ENCODE measurements at regions not wholly inside any gene's neighbourhood (a gene's known extent, or its start where the extent isn't known, plus 50 kb on each side); places are given as distances from the start of the nearest gene placed in this dataset.

DNA sequence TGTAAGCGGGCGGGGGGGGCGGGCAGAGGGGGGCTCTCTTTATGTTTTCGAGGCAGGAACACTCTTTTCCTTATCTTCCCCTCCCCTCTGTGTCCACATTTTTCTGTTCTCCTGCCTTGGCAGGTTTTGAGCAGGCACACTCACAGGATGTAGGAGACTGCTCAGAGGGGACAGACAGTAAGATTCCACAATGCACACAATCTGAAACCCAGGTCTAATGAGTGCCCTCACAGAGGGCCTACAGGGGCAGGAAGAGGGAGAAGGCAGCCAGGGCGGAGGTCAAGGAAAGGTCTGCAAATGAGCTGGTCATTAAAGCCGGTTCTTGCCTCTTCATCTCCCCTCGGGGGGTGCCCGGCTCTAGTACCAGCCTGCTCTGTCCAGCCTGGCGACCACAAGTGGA, 106.1 kb upstream of the ATP6AP2 start:
- WGBS (ENCODE audit: insufficient coverage), result 62% methylated on average over 5 of the region's 9 CpGs
- H3K9me3 ChIP-seq (ENCODE audit: control insufficient read depth, insufficient read depth, low read length), result no peaks in the 10 kb centered on the region
- peaks cover 15% of the 10 kb centered on the region for H3K4me1 ChIP-seq (ENCODE audit: control insufficient read depth, insufficient read depth, low read length)
- peaks cover 14% of the 10 kb centered on the region for H3K27me3 ChIP-seq (ENCODE audit: control insufficient read depth, insufficient read depth, low read length)
- H3K36me3 ChIP-seq (ENCODE audit: control insufficient read depth, insufficient read depth, low read length), result no peaks in the 10 kb centered on the region
- DNase-seq (ENCODE audit: low read depth in 4 of 6, low spot score in 6 of 6), result peak in 1 of 6 donors; percentile 1
- no peak overlapping the region for H3K27ac ChIP-seq (ENCODE audit: low read depth, low read length)
- no peak overlapping the region for H3K4me3 ChIP-seq (ENCODE audit: low read depth, low read length)

DNA sequence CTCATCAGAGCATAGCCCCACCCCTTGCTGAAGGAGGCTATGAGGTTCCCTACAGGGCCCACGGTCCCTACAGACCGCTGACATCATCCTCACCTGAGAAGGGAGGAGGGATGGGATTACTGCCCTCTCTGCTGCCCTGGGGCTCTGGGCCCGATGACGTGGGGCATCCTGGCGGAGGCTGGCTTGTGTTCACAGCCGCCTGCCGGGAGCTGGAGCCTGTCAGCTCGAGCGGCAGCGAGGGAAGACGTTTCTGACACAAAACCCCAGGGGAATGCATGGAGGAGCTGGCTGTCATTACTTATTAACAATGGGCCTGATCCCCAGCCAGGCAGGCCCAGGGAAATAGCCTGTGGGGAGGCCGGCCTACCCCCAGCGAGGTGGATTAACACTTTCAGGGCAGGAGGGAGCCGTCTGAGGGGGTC, 106.6 kb upstream of the ATP6AP2 start:
- Histone ChIP-seq H3K4me1 (ENCODE audit: control insufficient read depth, insufficient read depth, low read length) (peaks cover 15% of the 10 kb centered on the region), H3K27me3 (ENCODE audit: control insufficient read depth, insufficient read depth, low read length) (peaks cover 16% of the 10 kb centered on the region), H3K4me3 (ENCODE audit: low read depth, low read length) (no peak overlapping the region), H3K27ac (ENCODE audit: low read depth, low read length) (no peak overlapping the region), H3K9me3 (ENCODE audit: control insufficient read depth, insufficient read depth, low read length) (no peaks in the 10 kb centered on the region), H3K36me3 (ENCODE audit: control insufficient read depth, insufficient read depth, low read length) (no peaks in the 10 kb centered on the region)
- 19% methylated on average over 9 of the region's 14 CpGs for WGBS (ENCODE audit: insufficient coverage)
- peak in 2 of 6 donors; percentile 36 to 39 for DNase-seq (ENCODE audit: low read depth in 4 of 6, low spot score in 6 of 6)

DNA sequence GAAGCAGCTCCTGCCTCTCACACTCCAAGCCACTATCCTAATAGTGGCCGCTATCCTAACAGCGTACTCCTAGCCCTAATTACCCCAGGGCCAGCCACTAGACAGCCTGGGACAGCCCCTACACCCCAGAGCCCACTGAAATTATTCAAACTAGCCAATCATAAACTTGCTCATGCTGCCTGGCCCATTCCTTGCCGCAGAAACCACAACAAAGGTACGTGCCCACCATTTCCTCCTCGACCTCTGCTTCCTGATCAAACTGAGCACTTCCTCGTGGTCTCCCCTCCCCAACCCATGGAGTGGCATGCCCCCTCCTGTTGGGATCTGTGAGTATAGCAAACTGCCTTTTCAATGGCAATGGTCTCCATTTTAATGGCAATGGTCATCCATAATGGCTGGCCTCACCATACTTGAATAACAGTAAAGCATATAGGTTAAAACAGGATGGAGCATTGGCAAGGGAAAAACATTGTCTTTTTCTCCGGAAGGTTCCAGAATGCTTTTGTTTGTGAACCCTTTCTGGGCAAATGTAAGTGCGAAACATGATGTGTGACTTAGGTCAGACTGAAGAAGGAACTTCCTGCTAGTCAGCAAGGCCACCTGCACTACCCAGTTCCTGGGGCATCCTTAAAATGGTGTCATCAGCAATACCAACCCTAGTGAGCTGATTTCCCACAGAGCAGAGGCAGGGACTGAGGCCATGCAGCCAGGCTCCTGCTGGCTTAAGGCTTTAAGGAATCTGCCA, 107.1 kb upstream of the ATP6AP2 start:
- Histone ChIP-seq H3K27me3 (ENCODE audit: control insufficient read depth, insufficient read depth, low read length) (peaks cover 16% of the 10 kb centered on the region), H3K4me3 (ENCODE audit: low read depth, low read length) (no peak overlapping the region), H3K4me1 (ENCODE audit: control insufficient read depth, insufficient read depth, low read length) (peaks cover 15% of the 10 kb centered on the region), H3K27ac (ENCODE audit: low read depth, low read length) (no peak overlapping the region), H3K9me3 (ENCODE audit: control insufficient read depth, insufficient read depth, low read length) (no peaks in the 10 kb centered on the region), H3K36me3 (ENCODE audit: control insufficient read depth, insufficient read depth, low read length) (no peaks in the 10 kb centered on the region)
- no peak for DNase-seq (ENCODE audit: low read depth in 4 of 6, low spot score in 6 of 6)
- 84% methylated on average over 8 of the region's 8 CpGs for WGBS (ENCODE audit: insufficient coverage)

DNA sequence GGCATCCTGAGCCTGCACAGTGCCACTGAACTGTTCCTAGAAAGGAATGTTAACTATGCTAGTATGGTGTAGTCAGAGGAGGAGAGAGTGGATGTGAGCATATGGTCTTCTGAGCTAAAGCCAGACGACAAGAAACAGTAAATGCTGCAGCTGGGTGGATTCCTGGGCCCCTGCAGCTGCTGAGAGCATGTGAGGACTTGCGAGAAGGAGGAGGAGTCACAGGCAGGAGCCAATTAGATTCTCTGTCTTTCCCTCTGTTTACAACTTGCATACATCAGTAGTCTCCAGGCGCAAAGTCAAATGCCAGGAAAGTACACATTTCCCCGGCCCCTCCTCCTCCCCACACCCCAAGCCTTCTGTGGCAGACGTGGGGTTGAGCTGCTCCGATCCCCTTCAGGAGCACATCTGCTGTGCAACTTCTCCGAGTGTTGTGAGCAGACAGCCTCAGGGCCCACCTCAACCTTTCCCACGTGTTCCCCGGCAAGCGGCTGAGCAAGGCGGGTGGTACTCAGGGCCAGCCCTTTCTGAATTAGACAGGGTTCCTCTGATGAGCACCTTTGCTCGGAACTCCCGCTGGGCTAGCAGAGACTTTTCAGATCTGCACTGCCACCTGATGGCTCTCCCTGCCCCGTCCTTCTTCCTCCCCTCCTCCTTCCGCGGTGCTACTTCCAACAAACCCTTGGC, 108.7 kb upstream of the ATP6AP2 start:
- DNase-seq (ENCODE audit: low read depth in 4 of 6, low spot score in 6 of 6), result peak in 2 of 6 donors; percentile 73 to 82
- no peaks in the 10 kb centered on the region for H3K36me3 ChIP-seq (ENCODE audit: control insufficient read depth, insufficient read depth, low read length)
- peaks cover 16% of the 10 kb centered on the region for H3K27me3 ChIP-seq (ENCODE audit: control insufficient read depth, insufficient read depth, low read length)
- no peak overlapping the region for H3K4me3 ChIP-seq (ENCODE audit: low read depth, low read length)
- peak overlapping the region; percentile 49 for H3K27ac ChIP-seq (ENCODE audit: low read depth, low read length)
- no peaks in the 10 kb centered on the region for H3K9me3 ChIP-seq (ENCODE audit: control insufficient read depth, insufficient read depth, low read length)
- peaks cover 20% of the 10 kb centered on the region for H3K4me1 ChIP-seq (ENCODE audit: control insufficient read depth, insufficient read depth, low read length)
- WGBS (ENCODE audit: insufficient coverage), result 19% methylated on average over 15 of the region's 16 CpGs

DNA sequence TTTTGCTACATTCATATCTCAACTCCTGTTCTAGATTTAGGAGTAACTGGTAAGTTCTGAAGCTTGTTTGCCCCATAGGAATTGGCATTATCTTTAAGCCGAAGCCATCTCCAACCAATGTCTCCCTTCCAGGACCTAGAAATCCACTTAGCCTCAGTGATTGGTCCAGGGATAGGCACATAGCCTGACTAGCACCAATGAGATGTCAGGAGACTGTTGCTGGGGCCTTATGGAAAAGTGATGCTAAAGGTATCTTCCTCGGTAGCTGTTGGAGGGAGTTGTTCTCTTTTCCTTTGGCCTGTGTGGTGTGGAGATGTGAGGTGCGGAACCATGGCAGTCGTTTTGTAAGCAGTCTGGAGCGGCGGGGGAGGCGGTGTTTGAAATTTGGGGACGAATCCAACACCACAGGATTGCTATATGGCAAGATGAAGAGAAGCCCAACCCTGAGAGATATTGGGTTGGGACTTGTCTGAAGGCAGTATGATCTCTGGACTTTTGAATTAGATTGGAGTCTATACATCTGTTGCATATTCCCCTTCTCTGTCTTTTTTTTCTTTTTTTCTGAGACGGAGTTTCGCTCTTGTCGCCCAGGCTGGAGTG, 109.8 kb upstream of the ATP6AP2 start:
- DNase-seq (ENCODE audit: low read depth in 4 of 6, low spot score in 6 of 6), result peak in 1 of 6 donors; percentile 29
- Histone ChIP-seq H3K9me3 (ENCODE audit: control insufficient read depth, insufficient read depth, low read length) (no peaks in the 10 kb centered on the region), H3K27ac (ENCODE audit: low read depth, low read length) (no peak overlapping the region), H3K27me3 (ENCODE audit: control insufficient read depth, insufficient read depth, low read length) (peaks cover 12% of the 10 kb centered on the region), H3K4me1 (ENCODE audit: control insufficient read depth, insufficient read depth, low read length) (peaks cover 23% of the 10 kb centered on the region), H3K4me3 (ENCODE audit: low read depth, low read length) (no peak overlapping the region), H3K36me3 (ENCODE audit: control insufficient read depth, insufficient read depth, low read length) (no peaks in the 10 kb centered on the region)
- WGBS (ENCODE audit: insufficient coverage), result 83% methylated on average over 1 of the region's 11 CpGs

DNA sequence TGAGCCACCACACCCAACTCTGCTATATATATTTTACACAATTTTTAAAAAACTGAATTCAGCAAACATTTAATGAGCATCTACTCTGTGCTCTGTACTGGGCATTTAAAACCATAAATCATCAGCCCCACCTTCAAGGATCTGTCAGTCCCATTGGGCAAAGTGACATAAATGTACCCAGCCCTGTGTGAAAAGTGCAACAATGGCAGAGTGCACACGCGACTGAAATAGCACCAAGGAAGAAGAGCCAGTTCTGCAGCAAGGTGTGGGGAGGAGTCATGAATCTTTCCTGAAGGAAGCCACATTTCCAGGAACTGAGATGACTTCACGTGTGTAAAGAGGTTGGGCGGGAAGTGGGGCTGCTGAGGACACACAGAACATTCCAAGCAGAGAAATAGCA, 111.5 kb upstream of the ATP6AP2 start:
- no peak for DNase-seq (ENCODE audit: low read depth in 4 of 6, low spot score in 6 of 6)
- H3K4me1 ChIP-seq (ENCODE audit: control insufficient read depth, insufficient read depth, low read length), result peaks cover 21% of the 10 kb centered on the region
- no peaks in the 10 kb centered on the region for H3K9me3 ChIP-seq (ENCODE audit: control insufficient read depth, insufficient read depth, low read length)
- H3K27ac ChIP-seq (ENCODE audit: low read depth, low read length), result no peak overlapping the region
- no peak overlapping the region for H3K4me3 ChIP-seq (ENCODE audit: low read depth, low read length)
- 45% methylated on average over 4 of the region's 4 CpGs for WGBS (ENCODE audit: insufficient coverage)
- H3K27me3 ChIP-seq (ENCODE audit: control insufficient read depth, insufficient read depth, low read length), result peaks cover 11% of the 10 kb centered on the region
- no peaks in the 10 kb centered on the region for H3K36me3 ChIP-seq (ENCODE audit: control insufficient read depth, insufficient read depth, low read length)

DNA sequence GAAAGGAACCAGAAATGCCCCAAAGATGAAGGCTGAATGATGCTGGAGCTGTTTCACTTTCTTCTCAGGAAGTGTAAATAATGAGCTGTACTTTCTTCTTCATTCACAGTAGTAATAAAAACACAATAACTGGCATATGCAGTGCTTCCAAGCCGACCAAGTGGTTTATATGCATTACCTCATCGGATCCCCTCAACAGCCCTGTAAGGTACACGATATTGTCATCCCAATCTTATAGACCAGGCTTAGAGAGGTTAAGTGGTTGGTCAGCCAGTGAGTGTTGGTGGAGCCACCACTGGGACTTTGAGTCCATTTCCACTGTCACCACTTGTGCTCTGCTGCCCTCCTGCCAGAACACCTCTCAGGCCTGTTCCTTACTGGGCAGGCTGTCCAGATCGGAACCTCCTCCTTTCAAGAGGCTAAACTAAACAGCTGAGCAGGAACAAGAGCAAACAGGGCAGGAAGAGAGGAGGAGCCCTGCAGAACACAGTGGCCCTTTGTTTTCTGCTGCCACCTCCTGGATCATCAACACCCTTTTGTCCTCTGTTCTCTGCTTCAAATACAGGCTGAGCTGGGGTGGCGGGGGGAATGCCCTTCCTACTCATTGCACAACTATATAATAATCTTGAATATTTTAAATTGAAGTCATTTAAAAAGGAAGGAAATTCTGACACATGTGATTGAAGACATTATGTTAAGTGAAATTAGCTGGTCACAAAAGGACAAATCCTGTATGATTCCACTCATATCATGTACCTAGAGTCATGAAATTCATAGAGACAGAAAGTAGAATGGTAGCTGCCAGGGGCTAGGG, 112.5 kb upstream of the ATP6AP2 start:
- no peaks in the 10 kb centered on the region for H3K9me3 ChIP-seq (ENCODE audit: control insufficient read depth, insufficient read depth, low read length)
- no peaks in the 10 kb centered on the region for H3K36me3 ChIP-seq (ENCODE audit: control insufficient read depth, insufficient read depth, low read length)
- 22% methylated on average over 1 of the region's 5 CpGs for WGBS (ENCODE audit: insufficient coverage)
- H3K4me1 ChIP-seq (ENCODE audit: control insufficient read depth, insufficient read depth, low read length), result peaks cover 17% of the 10 kb centered on the region
- H3K27me3 ChIP-seq (ENCODE audit: control insufficient read depth, insufficient read depth, low read length), result peaks cover 5% of the 10 kb centered on the region
- DNase-seq (ENCODE audit: low read depth in 4 of 6, low spot score in 6 of 6), result peak in 4 of 6 donors; percentile 18 to 79 (median 48)
- H3K4me3 ChIP-seq (ENCODE audit: low read depth, low read length), result no peak overlapping the region
- H3K27ac ChIP-seq (ENCODE audit: low read depth, low read length), result peak overlapping the region; percentile 78

DNA sequence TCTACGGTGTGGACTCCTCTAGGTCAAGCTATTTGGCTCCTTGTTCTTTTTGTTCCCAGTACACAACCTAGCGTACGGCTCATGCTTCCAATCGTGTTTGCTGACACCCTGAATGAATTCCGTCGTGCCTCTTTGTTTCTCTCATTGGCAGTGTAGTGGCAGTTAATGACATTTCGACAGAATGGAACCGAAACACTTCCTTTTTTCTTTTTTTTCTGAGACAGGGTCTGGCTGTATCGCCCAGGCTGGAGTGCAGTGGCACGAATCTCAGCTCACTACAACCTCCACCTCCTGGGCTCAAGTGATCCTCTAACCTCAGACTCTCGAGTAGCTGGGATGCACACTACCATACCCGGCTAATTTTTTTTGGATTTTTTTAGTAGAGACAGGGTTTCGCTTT, 113.3 kb upstream of the ATP6AP2 start:
- Histone ChIP-seq H3K27me3 (ENCODE audit: control insufficient read depth, insufficient read depth, low read length) (peaks cover 9% of the 10 kb centered on the region), H3K4me3 (ENCODE audit: low read depth, low read length) (no peak overlapping the region), H3K4me1 (ENCODE audit: control insufficient read depth, insufficient read depth, low read length) (peaks cover 16% of the 10 kb centered on the region), H3K27ac (ENCODE audit: low read depth, low read length) (no peak overlapping the region), H3K9me3 (ENCODE audit: control insufficient read depth, insufficient read depth, low read length) (no peaks in the 10 kb centered on the region), H3K36me3 (ENCODE audit: control insufficient read depth, insufficient read depth, low read length) (no peaks in the 10 kb centered on the region)
- no peak for DNase-seq (ENCODE audit: low read depth in 4 of 6, low spot score in 6 of 6)
- WGBS (ENCODE audit: insufficient coverage), result 80% methylated on average over 11 of the region's 13 CpGs

DNA sequence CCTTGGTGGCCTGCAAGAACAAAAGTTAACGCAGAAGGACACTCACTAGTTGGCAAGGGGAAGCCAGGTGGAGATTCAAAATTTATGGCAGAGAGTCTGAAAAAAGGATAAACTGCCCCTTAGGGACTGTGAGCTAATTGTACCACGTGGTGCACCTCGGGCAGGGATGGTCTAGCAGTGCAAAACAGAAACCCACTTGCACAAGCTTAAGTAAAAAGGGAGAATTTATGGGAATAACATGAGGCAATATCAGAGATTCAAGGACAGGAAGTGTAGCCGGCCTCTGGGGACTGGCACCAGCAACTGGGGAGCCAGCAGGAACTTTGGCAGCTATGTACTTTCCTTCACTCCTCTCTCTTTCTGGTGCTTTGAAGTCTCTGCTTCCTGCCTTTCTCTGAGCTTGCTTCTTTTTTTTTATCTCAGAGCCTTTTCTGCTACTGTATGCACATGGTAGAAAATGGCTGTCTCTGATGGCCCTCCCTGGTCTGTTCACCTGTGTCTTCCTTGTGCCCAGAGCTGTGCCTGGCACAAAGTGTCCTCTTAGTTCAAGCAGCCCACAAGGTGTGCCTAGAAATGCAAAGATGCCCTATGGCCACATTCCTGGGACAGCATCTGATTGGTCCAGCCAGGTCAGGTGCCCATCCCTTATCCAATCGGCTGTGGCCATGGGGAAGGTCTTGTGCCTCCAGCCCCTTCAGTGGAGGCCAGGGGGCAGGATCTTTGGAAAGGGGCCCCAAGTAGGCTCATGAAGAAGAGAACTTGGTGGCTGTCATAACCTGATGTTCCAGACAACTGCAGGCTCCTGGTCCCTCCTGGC, 114.8 kb upstream of the ATP6AP2 start:
- Histone ChIP-seq H3K36me3 (ENCODE audit: control insufficient read depth, insufficient read depth, low read length) (no peaks in the 10 kb centered on the region), H3K9me3 (ENCODE audit: control insufficient read depth, insufficient read depth, low read length) (no peaks in the 10 kb centered on the region), H3K27ac (ENCODE audit: low read depth, low read length) (no peak overlapping the region), H3K27me3 (ENCODE audit: control insufficient read depth, insufficient read depth, low read length) (peaks cover 15% of the 10 kb centered on the region), H3K4me3 (ENCODE audit: low read depth, low read length) (no peak overlapping the region), H3K4me1 (ENCODE audit: control insufficient read depth, insufficient read depth, low read length) (peaks cover 8% of the 10 kb centered on the region)
- no peak for DNase-seq (ENCODE audit: low read depth in 4 of 6, low spot score in 6 of 6)
- 54% methylated on average over 5 of the region's 5 CpGs for WGBS (ENCODE audit: insufficient coverage)

Measured in spinal cord (tissue), 9 donors.